Trophoblast cell (in vitro differentiated cells and primary cell): ENCODE measurements at regions not wholly inside any gene's neighbourhood (a gene's known extent, or its start where the extent isn't known, plus 50 kb on each side); places are given as distances from the start of the nearest gene placed in this dataset.

Source experiments
- DNase-seq, 2 donors: peaks; one replicate each; pipeline ENCODE4 v3.0.0-alpha.2; 2016
- H2AFZ ChIP-seq: 2 replicates; pipeline ENCODE4 v1.6.1; 2013; ENCODE audit warnings: low read length, moderate library complexity, mild to moderate bottlenecking; ENCODE audit not compliant: insufficient read depth, poor library complexity
- H2AK5ac ChIP-seq: 2 replicates; pipeline ENCODE4 v1.6.1; 2013; ENCODE audit warnings: mild to moderate bottlenecking, low read length
- H2BK120ac ChIP-seq: 2 replicates; pipeline ENCODE4 v1.6.1; 2013; ENCODE audit warnings: low read length, mild to moderate bottlenecking, moderate library complexity; ENCODE audit not compliant: insufficient read depth, poor library complexity
- H2BK12ac ChIP-seq: 2 replicates; pipeline ENCODE4 v1.6.1; 2013; ENCODE audit warnings: mild to moderate bottlenecking, low read length, moderate library complexity
- H2BK5ac ChIP-seq: 2 replicates; pipeline ENCODE4 v1.6.1; 2013; ENCODE audit warnings: low read length, low read depth, moderate library complexity, mild to moderate bottlenecking; ENCODE audit not compliant: poor library complexity
- H3K14ac ChIP-seq: 2 replicates; pipeline ENCODE4 v1.6.1; 2013; ENCODE audit warnings: mild to moderate bottlenecking, low read length
- H3K18ac ChIP-seq: 2 replicates; pipeline ENCODE4 v1.6.1; 2013; ENCODE audit warnings: mild to moderate bottlenecking, low read length
- H3K23ac ChIP-seq: 2 replicates; pipeline ENCODE4 v1.6.1; 2013; ENCODE audit warnings: low read length
- H3K27ac ChIP-seq: 2 replicates; pipeline ENCODE4 v1.5.1; 2013; ENCODE audit warnings: low read depth, mild to moderate bottlenecking, inconsistent platforms, low read length, moderate library complexity
- H3K27me3 ChIP-seq: 2 replicates; pipeline ENCODE4 v1.6.1; 2013; ENCODE audit warnings: inconsistent platforms, mild to moderate bottlenecking, low read length, moderate library complexity; ENCODE audit not compliant: insufficient read depth
- H3K36me3 ChIP-seq, 2 experiments: 1 replicate in 1 of 2; 2 replicates in 1 of 2; pipeline ENCODE4 v1.6.1; 2013; ENCODE audit warnings: low read length in 2 of 2, mild to moderate bottlenecking in 2 of 2, moderate library complexity in 1 of 2; ENCODE audit not compliant: insufficient read depth in 2 of 2, control insufficient read depth in 1 of 2
- H3K4ac ChIP-seq: 2 replicates; pipeline ENCODE4 v1.6.1; 2013; ENCODE audit warnings: low read depth, mild to moderate bottlenecking, low read length, moderate library complexity
- H3K4me1 ChIP-seq, 2 experiments: 1 replicate in 1 of 2; 2 replicates in 1 of 2; pipeline ENCODE4 v1.6.1; 2013; ENCODE audit warnings: low read length in 2 of 2, mild to moderate bottlenecking in 2 of 2, moderate library complexity in 1 of 2; ENCODE audit not compliant: insufficient read depth in 2 of 2, control insufficient read depth in 1 of 2
- H3K4me2 ChIP-seq: 2 replicates; pipeline ENCODE4 v1.6.1; 2013; ENCODE audit warnings: inconsistent platforms, mild to moderate bottlenecking, low read length, moderate library complexity
- H3K4me3 ChIP-seq: 2 replicates; pipeline ENCODE4 v1.5.1; 2013; ENCODE audit warnings: mild to moderate bottlenecking, low read depth, low read length, inconsistent platforms
- H3K79me1 ChIP-seq: one replicate; pipeline ENCODE4 v1.6.1; 2013; ENCODE audit warnings: low read length
- H3K79me2 ChIP-seq: 2 replicates; pipeline ENCODE4 v1.6.1; 2013; ENCODE audit warnings: low read length, mild to moderate bottlenecking; ENCODE audit not compliant: control insufficient read depth, insufficient read depth, poor library complexity
- H3K9ac ChIP-seq: 2 replicates; pipeline ENCODE4 v1.6.1; 2013; ENCODE audit warnings: mild to moderate bottlenecking, low read length
- H3K9me3 ChIP-seq: 2 replicates; pipeline ENCODE4 v1.6.1; 2013; ENCODE audit warnings: low read depth, mild to moderate bottlenecking, control low read depth, inconsistent platforms, low read length; ENCODE audit not compliant: insufficient read depth
- H4K12ac ChIP-seq: 2 replicates; pipeline ENCODE4 v1.6.1; 2013; ENCODE audit warnings: low read depth, mild to moderate bottlenecking, low read length, moderate library complexity
- H4K8ac ChIP-seq: 2 replicates; pipeline ENCODE4 v1.6.1; 2013; ENCODE audit warnings: low read depth, mild to moderate bottlenecking, low read length, moderate library complexity
- H4K91ac ChIP-seq: one replicate; pipeline ENCODE4 v1.6.1; 2013; ENCODE audit warnings: low read depth, mild to moderate bottlenecking, low read length, moderate library complexity
- WGBS: extraction: QIAGEN DNeasy Blood & Tissue Kit; methylation state at CpG from one replicate; pipeline ENCODE4 v1.1.7; 2013; ENCODE audit warnings: missing lambda C conversion rate; ENCODE audit not compliant: insufficient read length, insufficient coverage; ENCODE audit errors: extremely low coverage; 5-methylcytosine and 5-hydroxymethylcytosine counted together

- H3K27ac ChIP-seq: no peak overlapping the region
- H3K27me3 ChIP-seq: no peaks in the 10 kb centered on the region
- no peak overlapping the region for H2AK5ac ChIP-seq
- DNase-seq: no peak
- H3K14ac ChIP-seq: no peak overlapping the region
- H3K18ac ChIP-seq: no peak overlapping the region
- no peak overlapping the region for H2AFZ ChIP-seq
- H2BK120ac ChIP-seq: no peak overlapping the region
- no peak overlapping the region for H3K4me3 ChIP-seq
- no peaks in the 10 kb centered on the region for H3K79me2 ChIP-seq
- no CpG with 5 or more reads among the region's 2 CpGs for WGBS
- H3K79me1 ChIP-seq: no peaks in the 10 kb centered on the region
- H3K4me1 ChIP-seq: no peaks in the 10 kb centered on the region
- no peak overlapping the region for H3K4ac ChIP-seq
- H3K4me2 ChIP-seq: no peak overlapping the region
- H2BK12ac ChIP-seq: no peak overlapping the region
- no peak overlapping the region for H4K91ac ChIP-seq
- no peak overlapping the region for H3K9ac ChIP-seq
- H2BK5ac ChIP-seq: no peak overlapping the region
- no peak overlapping the region for H4K8ac ChIP-seq
- no peaks in the 10 kb centered on the region for H3K9me3 ChIP-seq
- H3K36me3 ChIP-seq: no peaks in the 10 kb centered on the region
- H3K23ac ChIP-seq: no peak overlapping the region
- H4K12ac ChIP-seq: no peak overlapping the region
These were observed 88.3 kb upstream of the HMGCLL1 start for GRCh38 chr6:55667341-55667740.

GRCh38 chr6:55666606-55667225, 87.7 kb upstream of the HMGCLL1 start:
- H3K4ac ChIP-seq: no peak overlapping the region
- no peak overlapping the region for H3K4me2 ChIP-seq
- no peak overlapping the region for H3K18ac ChIP-seq
- no CpG with 5 or more reads among the region's 2 CpGs for WGBS
- H3K79me2 ChIP-seq: no peaks in the 10 kb centered on the region
- H2AFZ ChIP-seq: no peak overlapping the region
- no peak overlapping the region for H3K23ac ChIP-seq
- H3K79me1 ChIP-seq: no peaks in the 10 kb centered on the region
- DNase-seq: no peak
- no peak overlapping the region for H4K12ac ChIP-seq
- H3K27me3 ChIP-seq: no peaks in the 10 kb centered on the region
- no peak overlapping the region for H4K8ac ChIP-seq
- H3K27ac ChIP-seq: no peak overlapping the region
- H3K36me3 ChIP-seq: no peaks in the 10 kb centered on the region
- no peaks in the 10 kb centered on the region for H3K4me1 ChIP-seq
- H2AK5ac ChIP-seq: no peak overlapping the region
- H3K9ac ChIP-seq: no peak overlapping the region
- no peak overlapping the region for H4K91ac ChIP-seq
- no peak overlapping the region for H3K4me3 ChIP-seq
- H3K14ac ChIP-seq: no peak overlapping the region
- H2BK12ac ChIP-seq: no peak overlapping the region
- H2BK120ac ChIP-seq: no peak overlapping the region
- H3K9me3 ChIP-seq: no peaks in the 10 kb centered on the region
- H2BK5ac ChIP-seq: no peak overlapping the region

- no peak overlapping the region for H3K9ac ChIP-seq
- H2AK5ac ChIP-seq: no peak overlapping the region
- no peak overlapping the region for H3K18ac ChIP-seq
- no peak overlapping the region for H3K4ac ChIP-seq
- H3K36me3 ChIP-seq: no peaks in the 10 kb centered on the region
- no peak overlapping the region for H3K4me3 ChIP-seq
- no peaks in the 10 kb centered on the region for H3K27me3 ChIP-seq
- no peak overlapping the region for H2AFZ ChIP-seq
- H3K23ac ChIP-seq: no peak overlapping the region
- H4K8ac ChIP-seq: no peak overlapping the region
- no peaks in the 10 kb centered on the region for H3K79me2 ChIP-seq
- no peak overlapping the region for H3K14ac ChIP-seq
- H3K4me1 ChIP-seq: no peaks in the 10 kb centered on the region
- H3K9me3 ChIP-seq: no peaks in the 10 kb centered on the region
- no peak overlapping the region for H2BK12ac ChIP-seq
- H3K27ac ChIP-seq: no peak overlapping the region
- DNase-seq: no peak
- H2BK120ac ChIP-seq: no peak overlapping the region
- H4K91ac ChIP-seq: no peak overlapping the region
- H3K79me1 ChIP-seq: no peaks in the 10 kb centered on the region
- H2BK5ac ChIP-seq: no peak overlapping the region
- H4K12ac ChIP-seq: no peak overlapping the region
- WGBS: no CpG with 5 or more reads among the region's 3 CpGs
- no peak overlapping the region for H3K4me2 ChIP-seq
These were observed 87.0 kb upstream of the HMGCLL1 start for GRCh38 chr6:55666037-55666436.

GRCh38 chr6:55664591-55665587, 85.9 kb upstream of the HMGCLL1 start:
- H2AK5ac ChIP-seq: no peak overlapping the region
- no peak overlapping the region for H3K14ac ChIP-seq
- no peak for DNase-seq
- H3K79me1 ChIP-seq: no peaks in the 10 kb centered on the region
- no peak overlapping the region for H3K4me3 ChIP-seq
- no peaks in the 10 kb centered on the region for H3K9me3 ChIP-seq
- no peak overlapping the region for H3K23ac ChIP-seq
- H3K36me3 ChIP-seq: no peaks in the 10 kb centered on the region
- H3K4me1 ChIP-seq: no peaks in the 10 kb centered on the region
- no peak overlapping the region for H4K12ac ChIP-seq
- H2AFZ ChIP-seq: no peak overlapping the region
- no peak overlapping the region for H3K27ac ChIP-seq
- no peak overlapping the region for H3K4me2 ChIP-seq
- no peak overlapping the region for H2BK5ac ChIP-seq
- no peaks in the 10 kb centered on the region for H3K27me3 ChIP-seq
- no peaks in the 10 kb centered on the region for H3K79me2 ChIP-seq
- H4K91ac ChIP-seq: no peak overlapping the region
- no peak overlapping the region for H2BK120ac ChIP-seq
- no peak overlapping the region for H3K4ac ChIP-seq
- H3K9ac ChIP-seq: no peak overlapping the region
- no peak overlapping the region for H2BK12ac ChIP-seq
- no peak overlapping the region for H4K8ac ChIP-seq
- no CpG with 5 or more reads among the region's 2 CpGs for WGBS
- H3K18ac ChIP-seq: no peak overlapping the region
